ENCODE measurements at regions not wholly inside any gene's neighbourhood (a gene's known extent, or its start where the extent isn't known, plus 50 kb on each side); places are given as distances from the start of the nearest gene placed in this dataset.

DNA sequence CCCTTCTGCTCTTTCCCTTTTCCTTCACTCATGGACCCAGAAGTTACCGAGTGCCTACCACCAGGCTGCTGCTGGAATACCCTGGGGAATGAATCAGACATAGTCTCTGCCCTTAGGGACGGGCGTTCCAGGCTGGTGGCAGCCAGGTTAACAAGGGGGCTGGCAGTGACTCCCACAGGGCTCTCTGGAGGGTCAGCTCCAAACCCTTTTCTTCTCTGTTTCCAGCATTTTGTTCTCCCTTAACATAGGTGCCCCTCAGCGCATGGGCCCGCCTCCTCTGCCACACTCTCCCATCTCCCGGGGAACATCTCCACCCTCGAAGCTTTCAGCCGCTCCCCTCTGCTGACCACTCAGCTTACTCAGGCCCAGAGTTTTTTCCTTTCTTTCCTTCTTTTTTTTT is 62.9 kb upstream of the LRP8 start (continued):
- TF ChIP-seq ZNF654 (tag by site-specific recombination; IDR thresholded peaks at IDR 0.05; ENCODE audit: low read depth): no peak
- TF ChIP-seq ZNF274 (IDR thresholded peaks at IDR 0.05; ENCODE audit: low read length): no peak
- no peak for TF ChIP-seq ZNF274 (tag by site-specific recombination; IDR thresholded peaks at IDR 0.05; ENCODE audit: borderline replicate concordance)

DNA sequence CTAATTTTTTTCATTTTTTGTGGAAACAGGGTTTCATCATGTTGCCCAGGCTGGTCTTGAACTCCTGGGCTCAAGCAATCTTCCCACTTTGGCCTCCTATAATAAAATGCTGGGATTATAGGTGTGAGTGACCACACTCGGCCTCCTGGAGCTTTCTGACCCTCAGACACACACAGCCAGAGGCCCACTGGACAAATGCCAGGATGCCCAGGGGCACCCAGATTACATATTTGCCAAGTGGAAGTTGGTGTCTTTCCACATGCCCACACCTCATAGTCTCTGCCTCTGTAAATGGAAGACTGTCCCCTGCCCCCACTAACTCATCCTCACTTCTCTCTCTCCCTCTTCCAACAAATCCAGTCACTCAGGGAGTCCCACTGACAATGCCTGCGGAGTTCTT is 63.4 kb upstream of the LRP8 start:
- TF ChIP-seq ZBTB48 (tag by site-specific recombination; IDR thresholded peaks at IDR 0.05) (no peak), ZNF274 (IDR thresholded peaks at IDR 0.05; ENCODE audit: low read length) (no peak), ZNF274 (tag by site-specific recombination; IDR thresholded peaks at IDR 0.05; ENCODE audit: borderline replicate concordance) (no peak), EGR2 (tag by site-specific recombination; IDR thresholded peaks at IDR 0.05; ENCODE audit: low read depth) (no peak), ZNF416 (tag by site-specific recombination; IDR thresholded peaks at IDR 0.05) (no peak), ZNF707 (tag by site-specific recombination; IDR thresholded peaks at IDR 0.05) (no peak), SP7 (tag by site-specific recombination; IDR thresholded peaks at IDR 0.05) (no peak), ZNF664 (tag by site-specific recombination; IDR thresholded peaks at IDR 0.05) (no peak), ZNF324 (tag by site-specific recombination; IDR thresholded peaks at IDR 0.05) (no peak), GLI4 (tag by site-specific recombination; IDR thresholded peaks at IDR 0.05) (no peak)
- TF ChIP-seq, protein P1, sequence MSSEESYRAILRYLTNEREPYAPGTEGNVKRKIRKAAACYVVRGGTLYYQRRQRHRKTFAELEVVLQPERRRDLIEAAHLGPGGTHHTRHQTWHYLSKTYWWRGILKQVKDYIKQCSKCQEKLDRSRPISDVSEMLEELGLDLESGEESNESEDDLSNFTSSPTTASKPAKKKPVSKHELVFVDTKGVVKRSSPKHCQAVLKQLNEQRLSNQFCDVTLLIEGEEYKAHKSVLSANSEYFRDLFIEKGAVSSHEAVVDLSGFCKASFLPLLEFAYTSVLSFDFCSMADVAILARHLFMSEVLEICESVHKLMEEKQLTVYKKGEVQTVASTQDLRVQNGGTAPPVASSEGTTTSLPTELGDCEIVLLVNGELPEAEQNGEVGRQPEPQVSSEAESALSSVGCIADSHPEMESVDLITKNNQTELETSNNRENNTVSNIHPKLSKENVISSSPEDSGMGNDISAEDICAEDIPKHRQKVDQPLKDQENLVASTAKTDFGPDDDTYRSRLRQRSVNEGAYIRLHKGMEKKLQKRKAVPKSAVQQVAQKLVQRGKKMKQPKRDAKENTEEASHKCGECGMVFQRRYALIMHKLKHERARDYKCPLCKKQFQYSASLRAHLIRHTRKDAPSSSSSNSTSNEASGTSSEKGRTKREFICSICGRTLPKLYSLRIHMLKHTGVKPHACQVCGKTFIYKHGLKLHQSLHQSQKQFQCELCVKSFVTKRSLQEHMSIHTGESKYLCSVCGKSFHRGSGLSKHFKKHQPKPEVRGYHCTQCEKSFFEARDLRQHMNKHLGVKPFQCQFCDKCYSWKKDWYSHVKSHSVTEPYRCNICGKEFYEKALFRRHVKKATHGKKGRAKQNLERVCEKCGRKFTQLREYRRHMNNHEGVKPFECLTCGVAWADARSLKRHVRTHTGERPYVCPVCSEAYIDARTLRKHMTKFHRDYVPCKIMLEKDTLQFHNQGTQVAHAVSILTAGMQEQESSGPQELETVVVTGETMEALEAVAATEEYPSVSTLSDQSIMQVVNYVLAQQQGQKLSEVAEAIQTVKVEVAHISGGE (tag by site-specific recombination; conservative IDR thresholded peaks at IDR 0.05; ENCODE audit: low read depth): no peak
- TF ChIP-seq, protein P2, sequence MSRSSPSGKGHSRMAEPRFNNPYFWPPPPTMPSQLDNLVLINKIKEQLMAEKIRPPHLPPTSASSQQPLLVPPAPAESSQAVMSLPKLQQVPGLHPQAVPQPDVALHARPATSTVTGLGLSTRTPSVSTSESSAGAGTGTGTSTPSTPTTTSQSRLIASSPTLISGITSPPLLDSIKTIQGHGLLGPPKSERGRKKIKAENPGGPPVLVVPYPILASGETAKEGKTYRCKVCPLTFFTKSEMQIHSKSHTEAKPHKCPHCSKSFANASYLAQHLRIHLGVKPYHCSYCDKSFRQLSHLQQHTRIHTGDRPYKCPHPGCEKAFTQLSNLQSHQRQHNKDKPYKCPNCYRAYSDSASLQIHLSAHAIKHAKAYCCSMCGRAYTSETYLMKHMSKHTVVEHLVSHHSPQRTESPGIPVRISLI (tag by site-specific recombination; IDR thresholded peaks at IDR 0.05): no peak
- POLR2A ChIA-PET: no interaction called here
- CTCF ChIA-PET: interaction anchor here (9.6 kb wide), 1 partner anchor 112 kb away, joined by 172 read pairs; no protein-coding TSS in a partner anchor
- Histone ChIP-seq H3K4me3 (ENCODE audit: low read depth, low read length) (no peak overlapping the region), H3K4me1 (ENCODE audit: control insufficient read depth, insufficient read depth, low read length) (no peaks in the 10 kb centered on the region), H3K36me3 (ENCODE audit: control insufficient read depth in 2 of 2, insufficient read depth in 1 of 2, low read length in 2 of 2) (no peaks in the 10 kb centered on the region), H3K9me3 (ENCODE audit: control insufficient read depth, insufficient read depth, low read depth, low read length) (no peaks in the 10 kb centered on the region), H3K27ac (ENCODE audit: extremely low read depth, low read depth, low read length) (no peak overlapping the region)

DNA sequence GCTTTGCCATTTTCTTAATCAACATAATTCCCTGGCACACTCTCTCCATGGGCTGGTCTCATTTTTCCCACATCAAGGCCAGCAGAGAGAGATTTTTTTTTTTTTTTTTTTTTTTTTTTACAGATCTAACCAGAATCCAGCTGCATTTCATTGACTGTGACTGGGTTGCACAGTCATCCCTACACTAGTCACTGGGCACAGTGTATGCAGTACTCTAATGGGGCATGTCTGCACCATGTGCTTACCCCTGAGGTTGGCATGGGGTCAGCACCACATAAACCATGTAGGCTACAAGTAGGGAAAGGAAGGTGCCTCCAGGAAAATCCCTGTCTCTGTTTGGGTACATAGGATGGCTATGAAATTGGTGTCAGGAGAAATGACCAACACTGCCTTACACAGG is 64.1 kb upstream of the LRP8 start:
- TF ChIP-seq, protein P2 (tag by site-specific recombination; IDR thresholded peaks at IDR 0.05): peak; percentile 65; the same call in 1 of the 2 replicates
- no peak for TF ChIP-seq ZNF341 (tag by site-specific recombination; IDR thresholded peaks at IDR 0.05; ENCODE audit: low read depth)
- no peak for TF ChIP-seq ZNF561 (tag by site-specific recombination; IDR thresholded peaks at IDR 0.05; ENCODE audit: borderline replicate concordance)
- TF ChIP-seq, protein P3, sequence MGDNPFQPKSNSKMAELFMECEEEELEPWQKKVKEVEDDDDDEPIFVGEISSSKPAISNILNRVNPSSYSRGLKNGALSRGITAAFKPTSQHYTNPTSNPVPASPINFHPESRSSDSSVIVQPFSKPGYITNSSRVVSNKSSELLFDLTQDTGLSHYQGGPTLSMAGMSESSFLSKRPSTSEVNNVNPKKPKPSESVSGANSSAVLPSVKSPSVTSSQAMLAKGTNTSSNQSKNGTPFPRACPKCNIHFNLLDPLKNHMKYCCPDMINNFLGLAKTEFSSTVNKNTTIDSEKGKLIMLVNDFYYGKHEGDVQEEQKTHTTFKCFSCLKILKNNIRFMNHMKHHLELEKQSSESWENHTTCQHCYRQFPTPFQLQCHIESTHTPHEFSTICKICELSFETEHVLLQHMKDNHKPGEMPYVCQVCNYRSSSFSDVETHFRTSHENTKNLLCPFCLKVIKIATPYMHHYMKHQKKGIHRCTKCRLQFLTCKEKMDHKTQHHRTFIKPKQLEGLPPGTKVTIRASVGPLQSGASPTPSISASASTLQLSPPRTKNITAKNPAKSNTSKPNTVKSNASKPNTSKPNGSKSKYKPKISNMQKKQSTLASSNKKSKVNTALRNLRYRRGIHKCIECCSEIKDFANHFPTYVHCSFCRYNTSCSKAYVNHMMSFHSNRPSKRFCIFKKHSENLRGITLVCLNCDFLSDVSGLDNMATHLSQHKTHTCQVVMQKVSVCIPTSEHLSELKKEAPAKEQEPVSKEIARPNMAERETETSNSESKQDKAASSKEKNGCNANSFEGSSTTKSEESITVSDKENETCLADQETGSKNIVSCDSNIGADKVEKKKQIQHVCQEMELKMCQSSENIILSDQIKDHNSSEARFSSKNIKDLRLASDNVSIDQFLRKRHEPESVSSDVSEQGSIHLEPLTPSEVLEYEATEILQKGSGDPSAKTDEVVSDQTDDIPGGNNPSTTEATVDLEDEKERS (tag by site-specific recombination; IDR thresholded peaks at IDR 0.05): no peak
- POLR2A ChIA-PET: no interaction called here
- CTCF ChIA-PET: interaction anchor here (0.5 to 9.6 kb wide), 8 partner anchors 12 to 1822 kb away, joined by 3 to 172 read pairs (median 6); no protein-coding TSS in a partner anchor
- Histone ChIP-seq H3K27ac (ENCODE audit: extremely low read depth, low read depth, low read length) (no peak overlapping the region), H3K36me3 (ENCODE audit: control insufficient read depth in 2 of 2, insufficient read depth in 1 of 2, low read length in 2 of 2) (no peaks in the 10 kb centered on the region), H3K4me3 (ENCODE audit: low read depth, low read length) (no peak overlapping the region), H3K9me3 (ENCODE audit: control insufficient read depth, insufficient read depth, low read depth, low read length) (no peaks in the 10 kb centered on the region), H3K4me1 (ENCODE audit: control insufficient read depth, insufficient read depth, low read length) (no peaks in the 10 kb centered on the region)
